Transverse colon (tissue), 4 donors: ENCODE measurements at regions not wholly inside any gene's neighbourhood (a gene's known extent, or its start where the extent isn't known, plus 50 kb on each side); places are given as distances from the start of the nearest gene placed in this dataset.

Experiments used
- DNase-seq: peaks from one replicate; pipeline ENCODE4 v3.0.0-alpha.2; 2019
- H3K27ac ChIP-seq, 4 donors: fragments of 200-600 bp; sonication (generic); 2 replicates each; pipeline ENCODE4 v1.5.1; 2016 to 2018; ENCODE audit warnings: inconsistent platforms in 4 of 4
- H3K27me3 ChIP-seq: fragments of 200-600 bp; sonication (generic); 2 replicates; pipeline ENCODE4 v1.5.1; 2017; ENCODE audit warnings: inconsistent platforms
- H3K36me3 ChIP-seq, 4 donors: fragments of 200-600 bp; sonication (generic); 2 replicates each; pipeline ENCODE4 v1.5.1; 2017 to 2019; ENCODE audit warnings: inconsistent platforms in 4 of 4
- H3K4me1 ChIP-seq, 4 donors: fragments of 200-600 bp; sonication (generic); 2 replicates each; pipeline ENCODE4 v1.5.1; 2017 to 2020; ENCODE audit warnings: inconsistent platforms in 4 of 4
- H3K4me3 ChIP-seq, 4 donors: fragments of 200-600 bp; sonication (generic); 1 replicate in 1 of 4; 2 replicates in 3 of 4; pipeline versions ENCODE4 v1.5.1 to v1.6.1; 2017 to 2019; ENCODE audit warnings: inconsistent platforms in 4 of 4
- H3K9me3 ChIP-seq, 2 donors: fragments of 200-600 bp; sonication (generic); 2 replicates each; pipeline ENCODE4 v1.5.1; 2017 to 2019; ENCODE audit warnings: inconsistent platforms in 2 of 2
- EP300 ChIP-seq: sonication (generic); formaldehyde crosslinking; IDR thresholded peaks from one replicate; pipeline ENCODE4 v1.6.1; 2017; ENCODE audit warnings: antibody characterized with exemption, low read depth
- POLR2A ChIP-seq: fragments of 450-650 bp; IDR thresholded peaks from one replicate; pipeline ENCODE4 v1.6.1; 2016; ENCODE audit warnings: antibody characterized with exemption, mild to moderate bottlenecking, moderate library complexity
- POLR2AphosphoS5 ChIP-seq, 3 donors: sonication (generic); formaldehyde crosslinking; IDR thresholded peaks; one replicate each; pipeline ENCODE4 v1.6.1; 2016; ENCODE audit warnings: antibody characterized with exemption in 3 of 3
- WGBS, 2 donors: methylation state at CpG; one replicate each; pipeline ENCODE4 v1.1.5; 2018; ENCODE audit warnings: low coverage in 1 of 2; 5-methylcytosine and 5-hydroxymethylcytosine counted together
- in situ Hi-C, 4 donors: fragments of 200-750 bp; cut with MboI; loops; one replicate each; pipeline versions ENCODE4 v1.15.0 to v1.15.1; 2017; ENCODE audit warnings: low sequenced_read_pairs in 3 of 4, low pct_ligation_motif_present in 1 of 4, low pct_unique_long_range_greater_than_20kb in 1 of 4
- intact Hi-C: fragments of 100-400 bp; cut with DNase I; formaldehyde crosslinking; loops from one replicate; pipeline ENCODE4 v1.15.1; 2023; ENCODE audit warnings: low total_unique reads
- TF ChIP-seq, protein P1 (sequence below), 5 experiments: fragments of 200-600 bp in 3 of 5; fragments of 450-650 bp in 2 of 5; sonication (generic) in 3 of 5; IDR thresholded peaks; 1 replicate in 2 of 5; 2 replicates in 3 of 5; pipeline ENCODE4 v1.5.1; 2016 to 2017; ENCODE audit warnings: antibody characterized with exemption in 5 of 5, inconsistent platforms in 3 of 5, mild to moderate bottlenecking in 2 of 5, moderate library complexity in 1 of 5

DNA sequence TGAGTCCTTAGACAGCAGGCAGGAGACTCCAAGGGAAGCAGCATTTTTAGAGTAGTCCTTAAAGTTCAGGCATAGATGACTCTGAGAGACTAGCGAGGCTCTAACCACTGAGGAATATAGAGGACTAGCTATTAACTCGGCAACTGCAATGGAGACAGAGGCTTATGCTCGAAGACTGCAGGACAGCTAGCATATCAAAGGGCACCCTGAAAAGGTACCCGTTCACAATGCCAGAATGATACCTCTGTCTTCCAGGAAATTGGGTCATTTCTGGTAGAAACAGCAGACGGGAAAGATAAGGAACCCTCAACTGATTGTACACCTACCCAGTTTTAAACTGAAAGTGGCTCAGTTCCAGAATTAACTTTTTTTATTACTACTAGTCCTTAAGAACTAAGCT lies 1204.0 kb upstream of the ZEB2 start:
- H3K27me3 ChIP-seq = no peaks in the 10 kb centered on the region
- no peak overlapping the region for H3K27ac ChIP-seq
- H3K4me1 ChIP-seq = no peaks in the 10 kb centered on the region
- intact Hi-C loops (no loop called here), in situ Hi-C loops (no loop called here)
- H3K36me3 ChIP-seq = no peaks in the 10 kb centered on the region
- 22 to 43% methylated on average over 3 to 5 of the region's 5 CpGs for WGBS, 2 donors
- TF ChIP-seq EP300 (no peak), POLR2AphosphoS5 (IDR thresholded peaks at IDR 0.05) (no peak), POLR2A (no peak)
- TF ChIP-seq, protein P1, sequence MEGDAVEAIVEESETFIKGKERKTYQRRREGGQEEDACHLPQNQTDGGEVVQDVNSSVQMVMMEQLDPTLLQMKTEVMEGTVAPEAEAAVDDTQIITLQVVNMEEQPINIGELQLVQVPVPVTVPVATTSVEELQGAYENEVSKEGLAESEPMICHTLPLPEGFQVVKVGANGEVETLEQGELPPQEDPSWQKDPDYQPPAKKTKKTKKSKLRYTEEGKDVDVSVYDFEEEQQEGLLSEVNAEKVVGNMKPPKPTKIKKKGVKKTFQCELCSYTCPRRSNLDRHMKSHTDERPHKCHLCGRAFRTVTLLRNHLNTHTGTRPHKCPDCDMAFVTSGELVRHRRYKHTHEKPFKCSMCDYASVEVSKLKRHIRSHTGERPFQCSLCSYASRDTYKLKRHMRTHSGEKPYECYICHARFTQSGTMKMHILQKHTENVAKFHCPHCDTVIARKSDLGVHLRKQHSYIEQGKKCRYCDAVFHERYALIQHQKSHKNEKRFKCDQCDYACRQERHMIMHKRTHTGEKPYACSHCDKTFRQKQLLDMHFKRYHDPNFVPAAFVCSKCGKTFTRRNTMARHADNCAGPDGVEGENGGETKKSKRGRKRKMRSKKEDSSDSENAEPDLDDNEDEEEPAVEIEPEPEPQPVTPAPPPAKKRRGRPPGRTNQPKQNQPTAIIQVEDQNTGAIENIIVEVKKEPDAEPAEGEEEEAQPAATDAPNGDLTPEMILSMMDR (IDR thresholded peaks at IDR 0.05) = no peak
- H3K9me3 ChIP-seq = no peaks in the 10 kb centered on the region
- DNase-seq = no peak
- no peak overlapping the region for H3K4me3 ChIP-seq

DNA sequence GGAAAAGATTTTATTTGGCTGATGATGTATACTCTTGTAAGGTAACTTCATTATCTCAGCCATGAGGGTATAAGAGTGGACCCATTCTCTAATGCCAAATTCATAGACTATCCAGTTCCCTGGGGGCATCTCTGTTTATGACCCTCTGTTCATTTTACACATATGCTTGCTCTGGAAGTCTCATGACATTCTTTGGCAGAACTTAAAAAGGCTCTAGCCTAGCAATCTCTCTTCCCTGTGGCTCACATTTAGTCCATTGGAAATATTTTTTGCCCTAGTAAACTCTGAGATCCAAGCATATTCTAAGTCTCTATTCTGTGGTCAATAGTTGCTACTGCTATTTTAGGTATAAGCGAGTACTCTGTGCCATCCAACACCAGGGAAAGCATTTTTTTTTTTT lies 1201.8 kb upstream of the ZEB2 start:
- DNase-seq = no peak
- Histone ChIP-seq H3K4me3 (no peak overlapping the region), H3K4me1 (no peaks in the 10 kb centered on the region), H3K36me3 (no peaks in the 10 kb centered on the region), H3K27ac (no peak overlapping the region), H3K27me3 (no peaks in the 10 kb centered on the region), H3K9me3 (no peaks in the 10 kb centered on the region)
- intact Hi-C loops (no loop called here), in situ Hi-C loops (no loop called here)
- TF ChIP-seq POLR2AphosphoS5 (IDR thresholded peaks at IDR 0.05) (no peak), EP300 (no peak), POLR2A (no peak)
- TF ChIP-seq, protein P1 (IDR thresholded peaks at IDR 0.05) = no peak
- WGBS, 2 donors = 89 to 100% methylated on average over 1 of the region's 1 CpG

DNA sequence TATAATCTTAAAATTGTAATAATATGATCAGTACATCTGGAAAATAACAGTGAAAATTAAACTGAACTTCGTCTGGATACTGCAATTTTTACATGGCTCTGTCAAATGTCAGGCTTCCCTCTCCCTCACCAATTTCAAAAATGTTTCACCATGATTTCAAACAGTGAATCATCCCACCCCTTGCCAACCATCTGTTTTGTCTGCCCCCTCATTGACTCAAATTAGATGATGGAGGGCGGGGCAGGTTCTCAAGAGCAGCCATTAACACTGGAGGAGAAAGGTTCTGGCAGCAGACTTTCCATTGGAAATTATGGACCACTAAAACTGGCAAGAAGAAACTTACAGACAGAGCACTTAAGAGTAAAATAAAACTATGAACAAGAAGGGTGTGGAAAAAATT lies 1195.7 kb upstream of the ZEB2 start:
- TF ChIP-seq POLR2AphosphoS5 (IDR thresholded peaks at IDR 0.05) = no peak
- no peak for TF ChIP-seq POLR2A
- no peak for TF ChIP-seq EP300
- TF ChIP-seq, protein P1 (IDR thresholded peaks at IDR 0.05) = no peak
- Histone ChIP-seq H3K9me3 (no peaks in the 10 kb centered on the region), H3K27ac (no peak overlapping the region), H3K4me1 (no peaks in the 10 kb centered on the region), H3K27me3 (no peaks in the 10 kb centered on the region), H3K36me3 (no peaks in the 10 kb centered on the region), H3K4me3 (no peak overlapping the region)
- DNase-seq = no peak
- in situ Hi-C loops (no loop called here), intact Hi-C loops (no loop called here)
- WGBS, 2 donors = 77 to 81% methylated on average over 1 to 2 of the region's 2 CpGs

DNA sequence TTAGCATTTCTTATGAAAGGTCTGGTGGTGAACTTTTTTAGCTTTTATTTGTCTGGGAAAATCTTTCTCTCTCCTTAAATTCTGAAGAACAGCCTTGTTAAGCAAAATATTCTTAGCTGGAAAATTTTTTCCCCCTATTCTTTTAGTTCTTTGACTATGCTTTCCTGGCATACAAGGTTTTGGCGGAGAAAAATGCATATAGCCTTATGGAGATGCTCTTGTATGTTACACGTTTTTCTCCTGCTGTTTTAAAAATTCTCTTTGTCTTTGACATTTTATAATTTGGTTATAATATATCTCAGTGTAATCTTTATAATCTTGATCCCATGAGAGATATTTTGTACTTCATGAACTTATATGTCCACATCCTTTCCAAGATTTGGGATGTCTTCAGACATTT lies 1190.4 kb upstream of the ZEB2 start:
- H3K27me3 ChIP-seq = no peaks in the 10 kb centered on the region
- intact Hi-C loops = no loop called here
- no peaks in the 10 kb centered on the region for H3K4me1 ChIP-seq
- no peak for DNase-seq
- in situ Hi-C loops = no loop called here
- H3K27ac ChIP-seq = no peak overlapping the region
- H3K9me3 ChIP-seq = peaks cover 3 to 8% of the 10 kb centered on the region in 2 donors
- no peak overlapping the region for H3K4me3 ChIP-seq
- 69 to 85% methylated on average over 2 of the region's 2 CpGs for WGBS, 2 donors
- TF ChIP-seq, protein P1 (IDR thresholded peaks at IDR 0.05) = no peak
- TF ChIP-seq POLR2AphosphoS5 (IDR thresholded peaks at IDR 0.05) (no peak), POLR2A (no peak), EP300 (no peak)
- H3K36me3 ChIP-seq = no peaks in the 10 kb centered on the region
